CD8-positive, alpha-beta memory T cell (primary cell): ENCODE measurements at regions not wholly inside any gene's neighbourhood (a gene's known extent, or its start where the extent isn't known, plus 50 kb on each side); places are given as distances from the start of the nearest gene placed in this dataset.

Experiments used
- CTCF ChIA-PET: fragments of 350-600 bp; sonication (Branson Sonifier 250); formaldehyde crosslinking; loops from one replicate; lab custom pipeline; 2021; ENCODE audit warnings: antibody characterized with exemption; lab: Charles Lee
- POLR2A ChIA-PET: fragments of 350-600 bp; sonication (Branson Sonifier 250); formaldehyde crosslinking; loops from one replicate; lab custom pipeline; 2021; ENCODE audit warnings: antibody characterized with exemption; lab: Charles Lee
- DNase-seq, 5 donors: peaks; one replicate each; pipeline versions ENCODE4 v3.0.0 to v3.0.0-alpha.2; 2020 to 2022; ENCODE audit warnings: mixed read lengths in 1 of 5
- H3K27ac ChIP-seq: one replicate; pipeline ENCODE4 v1.7.0; 2013; ENCODE audit warnings: low read depth, mild to moderate bottlenecking, low read length, moderate library complexity
- H3K27me3 ChIP-seq: 2 replicates; pipeline ENCODE4 v1.7.0; 2013; ENCODE audit warnings: low read length, mild to moderate bottlenecking; ENCODE audit not compliant: insufficient read depth, poor library complexity, severe bottlenecking
- H3K36me3 ChIP-seq: 2 replicates; pipeline ENCODE4 v1.7.0; 2013; ENCODE audit warnings: mild to moderate bottlenecking, low read length, moderate library complexity; ENCODE audit not compliant: insufficient read depth
- H3K4me1 ChIP-seq: 2 replicates; pipeline ENCODE4 v1.7.0; 2013; ENCODE audit warnings: mild to moderate bottlenecking, low read length, moderate library complexity; ENCODE audit not compliant: insufficient read depth
- H3K4me3 ChIP-seq: 2 replicates; pipeline ENCODE4 v1.7.0; 2013; ENCODE audit warnings: mild to moderate bottlenecking, low read length
- H3K9me3 ChIP-seq: 2 replicates; pipeline ENCODE4 v1.7.0; 2013; ENCODE audit warnings: mild to moderate bottlenecking, low read length
- H3K27ac Mint-ChIP-seq, 8 donors: one replicate each; pipeline ENCODE4 v1.8.0; 2020 to 2021; ENCODE audit warnings: mixed read lengths in 8 of 8, mild to moderate bottlenecking in 6 of 8, inconsistent platforms in 3 of 8, moderate library complexity in 3 of 8
- H3K27me3 Mint-ChIP-seq, 2 donors: one replicate each; pipeline ENCODE4 v1.8.0; 2020 to 2021; ENCODE audit warnings: mixed read lengths in 2 of 2, mild to moderate bottlenecking in 1 of 2, moderate library complexity in 1 of 2
- H3K36me3 Mint-ChIP-seq, 3 donors: one replicate each; pipeline ENCODE4 v1.8.0; 2020 to 2021; ENCODE audit warnings: mixed read lengths in 3 of 3, inconsistent platforms in 1 of 3, mild to moderate bottlenecking in 1 of 3
- H3K4me1 Mint-ChIP-seq, 3 donors: one replicate each; pipeline ENCODE4 v1.8.0; 2020 to 2021; ENCODE audit warnings: mixed read lengths in 3 of 3, inconsistent platforms in 1 of 3, mild to moderate bottlenecking in 1 of 3
- H3K4me3 Mint-ChIP-seq, 7 donors: one replicate each; pipeline ENCODE4 v1.8.0; 2020 to 2021; ENCODE audit warnings: mixed read lengths in 7 of 7, mild to moderate bottlenecking in 6 of 7, moderate library complexity in 4 of 7, inconsistent platforms in 2 of 7
- H3K9me3 Mint-ChIP-seq, 5 donors: one replicate each; pipeline ENCODE4 v1.8.0; 2020 to 2022; ENCODE audit warnings: mixed read lengths in 5 of 5, mild to moderate bottlenecking in 3 of 5, moderate library complexity in 2 of 5, inconsistent platforms in 1 of 5

GRCh38 chr3:81295906-81296577, 465.4 kb downstream of the GBE1 start:
- DNase-seq: no peak
- H3K27ac ChIP-seq: no peak overlapping the region
- H3K4me3 ChIP-seq: no peak overlapping the region
- Mint-ChIP-seq H3K27ac (no peak overlapping the region), H3K4me1 (no peaks in the 10 kb centered on the region), H3K27me3 (no peaks in the 10 kb centered on the region), H3K4me3 (no peak overlapping the region), H3K36me3 (no peaks in the 10 kb centered on the region), H3K9me3 (peaks cover 2 to 23% (median 6%) of the 10 kb centered on the region in 5 donors)
- ChIA-PET CTCF (no interaction called here), POLR2A (no interaction called here)
- no peaks in the 10 kb centered on the region for H3K36me3 ChIP-seq
- no peaks in the 10 kb centered on the region for H3K27me3 ChIP-seq
- no peaks in the 10 kb centered on the region for H3K9me3 ChIP-seq
- no peaks in the 10 kb centered on the region for H3K4me1 ChIP-seq

DNA sequence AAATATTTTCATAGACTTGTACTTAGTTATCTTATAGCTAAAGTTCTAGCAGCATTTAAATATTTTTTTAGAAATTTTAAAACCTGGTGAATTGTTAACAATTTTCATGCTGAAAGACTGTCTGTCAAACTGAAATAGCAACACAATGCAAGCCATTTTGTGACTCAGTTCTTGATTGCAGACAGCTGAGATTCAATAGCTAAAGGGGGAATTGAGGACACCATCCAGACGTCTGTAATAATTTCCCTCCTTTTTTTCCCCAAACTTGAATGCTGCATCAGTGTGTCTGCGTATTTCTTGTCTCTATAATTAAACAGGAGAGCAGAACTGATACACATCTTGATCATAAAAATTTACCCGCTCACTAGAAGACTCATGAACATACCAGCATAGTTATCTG, 468.3 kb downstream of the GBE1 start:
- no peaks in the 10 kb centered on the region for H3K27me3 Mint-ChIP-seq
- H3K36me3 Mint-ChIP-seq: no peaks in the 10 kb centered on the region

DNA sequence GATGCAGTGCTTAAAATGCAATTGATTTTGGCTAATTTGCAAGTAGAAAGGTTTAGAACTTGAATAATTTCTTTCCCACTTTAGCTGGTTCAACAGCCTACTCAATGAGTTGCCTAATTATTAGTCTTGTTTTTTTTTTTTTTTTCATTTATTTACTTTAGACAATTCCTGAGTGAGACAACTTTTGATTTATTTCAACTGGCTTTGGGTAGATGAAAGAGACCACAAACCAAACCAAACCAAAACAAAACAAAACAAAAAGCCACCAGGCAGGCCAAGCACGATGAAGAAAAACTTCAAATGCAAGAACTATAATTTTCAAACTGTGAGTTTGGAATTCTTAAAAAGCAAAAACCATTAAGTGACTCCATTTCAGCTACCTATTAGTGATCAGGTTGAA, 469.9 kb downstream of the GBE1 start:
- Histone ChIP-seq H3K9me3 (no peaks in the 10 kb centered on the region), H3K4me3 (no peak overlapping the region), H3K4me1 (no peaks in the 10 kb centered on the region), H3K27ac (no peak overlapping the region), H3K27me3 (no peaks in the 10 kb centered on the region), H3K36me3 (no peaks in the 10 kb centered on the region)
- Mint-ChIP-seq H3K9me3 (peaks cover 2 to 17% (median 4%) of the 10 kb centered on the region in 5 donors), H3K27ac (no peak overlapping the region), H3K36me3 (no peaks in the 10 kb centered on the region), H3K27me3 (no peaks in the 10 kb centered on the region), H3K4me1 (no peaks in the 10 kb centered on the region), H3K4me3 (no peak overlapping the region)
- DNase-seq: no peak
- ChIA-PET CTCF (no interaction called here), POLR2A (no interaction called here)

More for the DNA sequence above, 468.3 kb downstream of the GBE1 start:
- Histone ChIP-seq H3K9me3 (no peaks in the 10 kb centered on the region), H3K27ac (no peak overlapping the region), H3K36me3 (no peaks in the 10 kb centered on the region), H3K27me3 (no peaks in the 10 kb centered on the region), H3K4me1 (no peaks in the 10 kb centered on the region), H3K4me3 (no peak overlapping the region)
- Mint-ChIP-seq H3K27ac (no peak overlapping the region), H3K4me1 (no peaks in the 10 kb centered on the region), H3K4me3 (no peak overlapping the region), H3K9me3 (peaks cover 1 to 15% (median 6%) of the 10 kb centered on the region in 5 donors)
- ChIA-PET CTCF (no interaction called here), POLR2A (no interaction called here)
- no peak for DNase-seq

DNA sequence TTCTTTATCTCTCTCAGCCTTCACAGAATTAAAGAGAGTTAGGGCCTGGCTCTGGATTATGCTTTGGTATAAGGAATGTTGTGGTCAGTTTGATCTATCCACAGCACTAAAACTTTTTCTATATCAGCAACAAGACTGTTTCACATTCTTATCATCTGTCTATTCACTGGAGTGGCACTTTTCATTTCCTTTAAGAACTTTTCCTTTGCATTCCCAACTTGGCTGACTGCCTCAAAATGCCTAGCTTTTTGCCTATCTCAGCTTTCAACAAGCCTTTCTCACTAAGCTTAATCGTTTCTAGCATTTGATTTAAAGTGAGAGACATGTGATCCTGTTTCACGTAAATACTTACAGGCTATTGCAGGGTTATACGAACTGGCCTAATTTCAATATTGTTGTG, 471.8 kb downstream of the GBE1 start:
- Histone ChIP-seq H3K27me3 (no peaks in the 10 kb centered on the region), H3K9me3 (no peaks in the 10 kb centered on the region), H3K27ac (no peak overlapping the region), H3K36me3 (no peaks in the 10 kb centered on the region), H3K4me3 (no peak overlapping the region), H3K4me1 (no peaks in the 10 kb centered on the region)
- CTCF ChIA-PET: no interaction called here
- no peaks in the 10 kb centered on the region for H3K4me1 Mint-ChIP-seq
- peaks cover 0 to 7% (median 4%) of the 10 kb centered on the region in 5 donors for H3K9me3 Mint-ChIP-seq
- H3K27ac Mint-ChIP-seq: no peak overlapping the region
- no peaks in the 10 kb centered on the region for H3K36me3 Mint-ChIP-seq
- no peak overlapping the region for H3K4me3 Mint-ChIP-seq
- H3K27me3 Mint-ChIP-seq: no peaks in the 10 kb centered on the region
- no peak for DNase-seq
- POLR2A ChIA-PET: no interaction called here

- Histone ChIP-seq H3K27me3 (no peaks in the 10 kb centered on the region), H3K27ac (no peak overlapping the region), H3K36me3 (no peaks in the 10 kb centered on the region), H3K9me3 (no peaks in the 10 kb centered on the region), H3K4me1 (no peaks in the 10 kb centered on the region), H3K4me3 (no peak overlapping the region)
- Mint-ChIP-seq H3K4me1 (no peaks in the 10 kb centered on the region), H3K27ac (no peak overlapping the region), H3K4me3 (no peak overlapping the region), H3K9me3 (peaks cover 1 to 11% (median 9%) of the 10 kb centered on the region in 5 donors), H3K36me3 (no peaks in the 10 kb centered on the region), H3K27me3 (no peaks in the 10 kb centered on the region)
- ChIA-PET CTCF (no interaction called here), POLR2A (no interaction called here)
- no peak for DNase-seq
These were observed 481.7 kb downstream of the GBE1 start for GRCh38 chr3:81279481-81280379.

- Histone ChIP-seq H3K36me3 (no peaks in the 10 kb centered on the region), H3K27ac (no peak overlapping the region), H3K27me3 (no peaks in the 10 kb centered on the region), H3K4me3 (no peak overlapping the region), H3K9me3 (no peaks in the 10 kb centered on the region), H3K4me1 (no peaks in the 10 kb centered on the region)
- no peaks in the 10 kb centered on the region for H3K27me3 Mint-ChIP-seq
- H3K4me1 Mint-ChIP-seq: no peaks in the 10 kb centered on the region
- H3K9me3 Mint-ChIP-seq: peaks cover 1 to 15% (median 9%) of the 10 kb centered on the region in 5 donors
- no peak for DNase-seq
- H3K27ac Mint-ChIP-seq: no peak overlapping the region
- POLR2A ChIA-PET: no interaction called here
- no peak overlapping the region for H3K4me3 Mint-ChIP-seq
- CTCF ChIA-PET: no interaction called here
- H3K36me3 Mint-ChIP-seq: no peaks in the 10 kb centered on the region
These were observed 483.6 kb downstream of the GBE1 start for GRCh38 chr3:81277853-81278252.

DNA sequence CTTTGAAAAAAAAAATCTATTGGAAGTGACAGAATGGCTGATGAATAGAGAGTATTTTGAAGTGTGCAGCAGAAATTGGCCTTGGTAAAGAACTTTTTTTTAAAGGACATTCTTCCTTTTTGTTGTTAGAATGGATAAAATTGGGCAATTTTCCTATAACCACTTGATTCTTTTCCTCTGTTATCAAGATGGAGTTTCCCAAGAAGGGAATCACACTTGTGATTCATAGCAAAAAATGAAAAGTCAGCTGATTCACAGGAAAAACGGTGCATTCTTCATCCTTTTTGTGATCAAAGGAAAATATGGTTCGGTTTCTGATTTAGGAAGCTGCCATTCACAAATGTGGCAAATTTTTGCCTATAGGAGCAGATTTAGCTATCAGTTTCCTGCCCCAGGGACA, 486.8 kb downstream of the GBE1 start:
- Mint-ChIP-seq H3K36me3 (no peaks in the 10 kb centered on the region), H3K9me3 (peaks cover 0 to 10% (median 5%) of the 10 kb centered on the region in 5 donors)
- CTCF ChIA-PET: no interaction called here

GRCh38 chr3:81270603-81271379, 490.7 kb downstream of the GBE1 start:
- Mint-ChIP-seq H3K4me1 (no peaks in the 10 kb centered on the region), H3K27ac (no peak overlapping the region), H3K4me3 (no peak overlapping the region), H3K27me3 (no peaks in the 10 kb centered on the region), H3K36me3 (no peaks in the 10 kb centered on the region), H3K9me3 (peaks cover 2 to 23% (median 5%) of the 10 kb centered on the region in 5 donors)
- H3K4me1 ChIP-seq: no peaks in the 10 kb centered on the region
- no peaks in the 10 kb centered on the region for H3K36me3 ChIP-seq
- H3K9me3 ChIP-seq: no peaks in the 10 kb centered on the region
- ChIA-PET CTCF (no interaction called here), POLR2A (no interaction called here)
- no peaks in the 10 kb centered on the region for H3K27me3 ChIP-seq
- H3K4me3 ChIP-seq: no peak overlapping the region
- H3K27ac ChIP-seq: no peak overlapping the region
- DNase-seq: no peak

More for the DNA sequence above, 486.8 kb downstream of the GBE1 start:
- Mint-ChIP-seq H3K27me3 (no peaks in the 10 kb centered on the region), H3K4me3 (no peak overlapping the region), H3K4me1 (no peaks in the 10 kb centered on the region), H3K27ac (no peak overlapping the region)
- Histone ChIP-seq H3K27ac (no peak overlapping the region), H3K9me3 (no peaks in the 10 kb centered on the region), H3K4me3 (no peak overlapping the region), H3K36me3 (no peaks in the 10 kb centered on the region), H3K27me3 (no peaks in the 10 kb centered on the region), H3K4me1 (no peaks in the 10 kb centered on the region)
- POLR2A ChIA-PET: no interaction called here
- no peak for DNase-seq
